Upper lobe of right lung (tissue), 1 donor: ENCODE measurements at regions not wholly inside any gene's neighbourhood (a gene's known extent, or its start where the extent isn't known, plus 50 kb on each side); places are given as distances from the start of the nearest gene placed in this dataset.

ENCODE experiments used
- ATAC-seq: fragments of 200-7000 bp; cut with Tn5 transposase; one replicate; pipeline ENCODE4 v1.9.1; 2020; ENCODE audit warnings: mild to moderate bottlenecking, moderate library complexity
- DNase-seq: peaks from one replicate; pipeline ENCODE4 v3.0.0-alpha.2; 2020
- H3K27ac ChIP-seq: fragments of 200-600 bp; one replicate; pipeline ENCODE4 v1.8.0; 2022
- H3K27me3 ChIP-seq: fragments of 200-600 bp; one replicate; pipeline ENCODE4 v1.8.0; 2022; ENCODE audit warnings: mild to moderate bottlenecking
- H3K36me3 ChIP-seq: fragments of 200-600 bp; one replicate; pipeline ENCODE4 v1.8.0; 2022
- H3K4me1 ChIP-seq: fragments of 200-600 bp; one replicate; pipeline ENCODE4 v1.8.0; 2022
- H3K4me3 ChIP-seq: fragments of 200-600 bp; one replicate; pipeline ENCODE4 v1.8.0; 2022; ENCODE audit warnings: mild to moderate bottlenecking
- H3K9me3 ChIP-seq: fragments of 200-600 bp; one replicate; pipeline ENCODE4 v1.8.0; 2022
- intact Hi-C: fragments of 100-400 bp; cut with DNase I; formaldehyde crosslinking; loops from one replicate; pipeline ENCODE4 v1.11.0; 2022
- TF ChIP-seq, protein P1 (sequence below): fragments of 200-600 bp; IDR thresholded peaks from one replicate; pipeline ENCODE4 v1.8.0; 2022; ENCODE audit warnings: antibody characterized with exemption
- donor health status: DM: no; HTN: yes; CAD: no; lungs with severe emphysema.

DNA sequence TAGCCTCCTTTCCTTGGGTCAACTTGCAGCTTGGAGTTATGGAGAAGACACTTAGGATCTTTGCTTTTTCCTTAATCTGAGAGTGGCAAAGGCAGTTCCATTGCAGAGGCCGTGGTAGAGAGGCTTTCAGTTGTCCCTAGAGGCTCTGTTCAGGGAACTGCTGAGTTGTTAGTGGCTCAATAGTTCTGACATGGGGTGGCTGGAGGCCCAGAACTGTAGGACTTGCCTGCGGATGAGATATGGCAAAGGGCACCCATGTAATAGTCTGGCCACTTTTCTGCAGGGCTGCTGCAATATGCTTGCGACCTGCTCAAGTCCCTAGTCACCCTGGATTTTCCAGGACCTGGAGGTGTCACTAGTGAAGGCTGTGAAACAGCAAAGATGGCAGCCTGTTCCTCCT lies 99.9 kb downstream of the CLDN1 start:
- Histone ChIP-seq H3K27ac (no peak overlapping the region), H3K9me3 (no peaks in the 10 kb centered on the region), H3K4me1 (no peaks in the 10 kb centered on the region), H3K36me3 (no peaks in the 10 kb centered on the region), H3K4me3 (no peak overlapping the region), H3K27me3 (no peaks in the 10 kb centered on the region)
- DNase-seq (no peak), ATAC-seq (no peak)
- TF ChIP-seq, protein P1, sequence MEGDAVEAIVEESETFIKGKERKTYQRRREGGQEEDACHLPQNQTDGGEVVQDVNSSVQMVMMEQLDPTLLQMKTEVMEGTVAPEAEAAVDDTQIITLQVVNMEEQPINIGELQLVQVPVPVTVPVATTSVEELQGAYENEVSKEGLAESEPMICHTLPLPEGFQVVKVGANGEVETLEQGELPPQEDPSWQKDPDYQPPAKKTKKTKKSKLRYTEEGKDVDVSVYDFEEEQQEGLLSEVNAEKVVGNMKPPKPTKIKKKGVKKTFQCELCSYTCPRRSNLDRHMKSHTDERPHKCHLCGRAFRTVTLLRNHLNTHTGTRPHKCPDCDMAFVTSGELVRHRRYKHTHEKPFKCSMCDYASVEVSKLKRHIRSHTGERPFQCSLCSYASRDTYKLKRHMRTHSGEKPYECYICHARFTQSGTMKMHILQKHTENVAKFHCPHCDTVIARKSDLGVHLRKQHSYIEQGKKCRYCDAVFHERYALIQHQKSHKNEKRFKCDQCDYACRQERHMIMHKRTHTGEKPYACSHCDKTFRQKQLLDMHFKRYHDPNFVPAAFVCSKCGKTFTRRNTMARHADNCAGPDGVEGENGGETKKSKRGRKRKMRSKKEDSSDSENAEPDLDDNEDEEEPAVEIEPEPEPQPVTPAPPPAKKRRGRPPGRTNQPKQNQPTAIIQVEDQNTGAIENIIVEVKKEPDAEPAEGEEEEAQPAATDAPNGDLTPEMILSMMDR, result no peak
- intact Hi-C loops, result no loop called here

DNA sequence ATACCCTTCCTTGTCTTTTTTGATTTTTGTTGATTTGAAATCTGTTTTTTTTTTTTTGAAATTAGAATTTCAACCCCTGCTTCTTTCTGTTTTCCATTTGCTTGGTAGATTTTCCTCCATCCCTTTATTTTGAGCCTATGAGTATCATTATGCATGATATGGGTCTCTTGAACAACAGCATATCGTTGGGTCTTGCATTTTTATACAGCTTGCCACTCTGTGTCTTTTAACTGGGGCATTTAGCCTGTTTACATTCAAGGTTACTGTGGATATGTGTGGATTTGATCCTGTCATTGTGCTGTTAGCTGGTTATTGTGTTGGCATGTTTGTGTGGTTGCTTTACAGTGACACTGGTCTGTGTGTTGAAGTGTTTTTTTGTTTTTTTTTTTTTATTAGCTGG lies 99.7 kb upstream of the P3H2 start:
- TF ChIP-seq, protein P1, result no peak
- DNase-seq (no peak), ATAC-seq (no peak)
- no peak overlapping the region for H3K27ac ChIP-seq
- no peaks in the 10 kb centered on the region for H3K36me3 ChIP-seq
- H3K4me3 ChIP-seq, result no peak overlapping the region
- no peaks in the 10 kb centered on the region for H3K9me3 ChIP-seq
- no peaks in the 10 kb centered on the region for H3K4me1 ChIP-seq
- no peaks in the 10 kb centered on the region for H3K27me3 ChIP-seq
- intact Hi-C loops, result no loop called here

DNA sequence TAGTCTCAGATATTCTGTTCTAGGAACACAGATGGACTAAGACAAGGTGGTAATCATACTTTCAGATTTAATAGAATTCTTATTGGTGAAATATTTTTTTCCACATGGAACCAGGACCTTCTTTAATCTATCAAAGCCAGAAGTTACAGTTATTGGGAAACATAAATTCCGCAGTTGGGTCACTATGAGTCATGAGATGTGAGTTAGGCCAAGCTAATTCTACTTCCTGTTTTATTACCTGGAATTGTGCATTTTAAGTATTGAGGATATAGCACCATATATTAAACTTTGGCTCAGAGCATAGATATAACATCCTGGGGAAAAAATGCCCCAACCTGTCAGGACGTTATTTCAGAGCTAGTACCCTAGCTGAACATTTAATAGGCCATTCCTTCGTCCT lies 96.4 kb upstream of the P3H2 start:
- intact Hi-C loops, result no loop called here
- TF ChIP-seq, protein P1, result no peak
- Histone ChIP-seq H3K27me3 (no peaks in the 10 kb centered on the region), H3K4me1 (no peaks in the 10 kb centered on the region), H3K36me3 (no peaks in the 10 kb centered on the region), H3K4me3 (no peak overlapping the region), H3K27ac (no peak overlapping the region), H3K9me3 (no peaks in the 10 kb centered on the region)
- peak; percentile 50 for ATAC-seq
- no peak for DNase-seq

DNA sequence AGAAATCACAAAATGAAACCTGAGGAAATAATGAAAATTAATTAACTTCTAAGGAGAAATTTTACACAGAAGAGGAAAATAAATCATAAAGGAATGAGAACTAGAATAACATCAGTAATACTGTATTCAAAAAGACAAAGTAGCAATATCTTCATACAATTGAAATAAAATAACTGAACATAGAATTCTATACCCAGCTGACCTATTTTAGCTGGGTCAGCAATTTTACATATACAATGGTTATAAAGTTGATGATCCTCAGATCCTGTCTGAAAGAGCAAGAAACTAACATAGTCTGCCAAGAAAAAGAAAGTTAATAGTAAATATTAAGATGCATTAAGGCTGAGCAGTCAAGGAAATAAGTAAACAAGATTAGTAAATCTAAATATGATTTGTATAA lies 93.0 kb upstream of the P3H2 start:
- DNase-seq (no peak), ATAC-seq (no peak)
- no peaks in the 10 kb centered on the region for H3K27me3 ChIP-seq
- TF ChIP-seq, protein P1, result no peak
- intact Hi-C loops, result no loop called here
- no peak overlapping the region for H3K27ac ChIP-seq
- H3K4me3 ChIP-seq, result no peak overlapping the region
- H3K4me1 ChIP-seq, result no peaks in the 10 kb centered on the region
- H3K9me3 ChIP-seq, result no peaks in the 10 kb centered on the region
- H3K36me3 ChIP-seq, result no peaks in the 10 kb centered on the region

DNA sequence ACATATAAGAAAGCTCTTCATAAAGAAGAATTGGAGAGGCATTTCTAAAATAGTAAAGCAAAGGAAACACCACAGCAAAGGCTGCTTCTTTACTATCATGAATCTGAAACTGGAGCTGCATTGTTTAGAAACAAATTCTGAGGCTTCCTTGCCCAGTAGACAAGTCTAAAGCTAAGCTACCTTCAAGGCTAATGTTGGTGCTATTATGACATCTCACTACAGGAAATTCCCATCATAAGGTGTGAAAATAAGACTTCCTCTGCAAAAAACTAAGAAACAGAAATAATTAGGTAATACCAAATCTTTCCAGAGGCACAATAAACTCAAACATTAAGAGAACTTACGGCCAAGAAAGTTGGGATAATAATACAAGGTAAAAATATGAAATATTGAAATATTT lies 89.9 kb upstream of the P3H2 start:
- no peak for DNase-seq
- no peak overlapping the region for H3K27ac ChIP-seq
- intact Hi-C loops, result no loop called here
- no peaks in the 10 kb centered on the region for H3K27me3 ChIP-seq
- no peak overlapping the region for H3K4me3 ChIP-seq
- H3K4me1 ChIP-seq, result no peaks in the 10 kb centered on the region
- H3K9me3 ChIP-seq, result no peaks in the 10 kb centered on the region
- TF ChIP-seq, protein P1, result no peak
- no peak for ATAC-seq
- H3K36me3 ChIP-seq, result no peaks in the 10 kb centered on the region

DNA sequence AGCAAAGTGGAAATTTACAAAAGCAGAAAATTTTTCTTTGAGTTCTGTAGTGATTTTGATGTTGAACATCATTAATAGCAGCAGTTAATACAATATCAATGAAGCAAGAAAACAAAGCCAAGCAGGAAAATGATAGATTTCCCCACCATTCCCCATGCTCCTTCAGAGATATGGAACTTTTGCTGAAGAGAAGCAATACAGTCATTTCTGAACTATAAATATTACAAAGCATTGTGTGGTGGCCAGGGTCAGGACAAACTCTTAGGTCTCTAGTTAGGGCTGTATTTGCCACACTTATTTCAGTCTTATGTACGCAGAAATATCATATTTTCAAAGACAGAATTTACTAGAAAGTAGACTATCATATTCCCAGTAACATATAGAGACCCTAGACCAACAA lies 88.8 kb upstream of the P3H2 start:
- no peaks in the 10 kb centered on the region for H3K4me1 ChIP-seq
- H3K4me3 ChIP-seq, result no peak overlapping the region
- no peaks in the 10 kb centered on the region for H3K36me3 ChIP-seq
- ATAC-seq, result no peak
- H3K27me3 ChIP-seq, result no peaks in the 10 kb centered on the region
- no peaks in the 10 kb centered on the region for H3K9me3 ChIP-seq
- H3K27ac ChIP-seq, result no peak overlapping the region
- TF ChIP-seq, protein P1, result no peak
- intact Hi-C loops, result loop anchor here (10.0 kb wide), 1 partner anchor 245 kb away; no protein-coding TSS in a partner anchor
- no peak for DNase-seq
